Tibial nerve (tissue), 4 donors: ENCODE measurements at regions not wholly inside any gene's neighbourhood (a gene's known extent, or its start where the extent isn't known, plus 50 kb on each side); places are given as distances from the start of the nearest gene placed in this dataset.

Experiments
- EP300 ChIP-seq, 2 donors: sonication (generic); formaldehyde crosslinking; IDR thresholded peaks; one replicate each; pipeline ENCODE4 v1.6.1; 2017; ENCODE audit warnings: antibody characterized with exemption in 2 of 2, mild to moderate bottlenecking in 1 of 2
- POLR2A ChIP-seq, 2 donors: fragments of 450-650 bp; IDR thresholded peaks; one replicate each; pipeline ENCODE4 v1.6.1; 2017; ENCODE audit warnings: antibody characterized with exemption in 2 of 2, mild to moderate bottlenecking in 2 of 2, moderate library complexity in 2 of 2
- TF ChIP-seq, protein P1 (sequence below), 5 experiments: fragments of 200-600 bp in 3 of 5; fragments of 450-650 bp in 2 of 5; sonication (generic) in 3 of 5; IDR thresholded peaks; one replicate each; pipeline ENCODE4 v1.5.1; 2016 to 2019; ENCODE audit warnings: antibody characterized with exemption in 5 of 5, mild to moderate bottlenecking in 3 of 5, moderate library complexity in 2 of 5

DNA sequence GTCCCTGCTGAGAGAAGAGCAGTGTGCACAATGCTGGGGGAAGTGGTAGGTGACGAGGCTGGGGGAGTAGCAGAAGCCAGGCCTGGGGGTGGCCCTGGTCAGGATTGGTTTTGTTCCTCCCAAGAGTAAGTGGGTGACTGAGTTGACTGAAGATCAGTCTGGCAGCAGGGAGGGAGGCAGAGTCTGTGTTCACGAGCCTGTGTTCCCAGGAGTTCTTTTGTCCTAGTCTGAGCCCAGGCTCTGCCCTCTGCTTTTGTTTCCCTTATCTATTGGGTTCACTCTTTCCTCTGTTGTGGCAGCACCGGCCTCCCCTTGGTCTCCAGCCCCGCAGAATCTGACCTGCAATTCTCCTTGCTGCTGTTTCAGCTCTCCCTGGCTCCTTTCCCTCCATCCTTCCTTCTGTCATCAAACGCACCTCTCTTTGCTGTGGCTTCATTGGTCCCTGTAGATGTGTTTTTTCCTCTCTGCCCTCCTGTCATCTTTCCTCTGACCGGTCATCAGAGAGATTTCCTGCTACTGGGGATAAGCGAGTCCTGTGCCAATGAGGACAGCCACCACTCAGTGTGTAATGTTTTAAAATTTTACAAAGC is 607.4 kb downstream of the KIF4B start:
- TF ChIP-seq, protein P1, sequence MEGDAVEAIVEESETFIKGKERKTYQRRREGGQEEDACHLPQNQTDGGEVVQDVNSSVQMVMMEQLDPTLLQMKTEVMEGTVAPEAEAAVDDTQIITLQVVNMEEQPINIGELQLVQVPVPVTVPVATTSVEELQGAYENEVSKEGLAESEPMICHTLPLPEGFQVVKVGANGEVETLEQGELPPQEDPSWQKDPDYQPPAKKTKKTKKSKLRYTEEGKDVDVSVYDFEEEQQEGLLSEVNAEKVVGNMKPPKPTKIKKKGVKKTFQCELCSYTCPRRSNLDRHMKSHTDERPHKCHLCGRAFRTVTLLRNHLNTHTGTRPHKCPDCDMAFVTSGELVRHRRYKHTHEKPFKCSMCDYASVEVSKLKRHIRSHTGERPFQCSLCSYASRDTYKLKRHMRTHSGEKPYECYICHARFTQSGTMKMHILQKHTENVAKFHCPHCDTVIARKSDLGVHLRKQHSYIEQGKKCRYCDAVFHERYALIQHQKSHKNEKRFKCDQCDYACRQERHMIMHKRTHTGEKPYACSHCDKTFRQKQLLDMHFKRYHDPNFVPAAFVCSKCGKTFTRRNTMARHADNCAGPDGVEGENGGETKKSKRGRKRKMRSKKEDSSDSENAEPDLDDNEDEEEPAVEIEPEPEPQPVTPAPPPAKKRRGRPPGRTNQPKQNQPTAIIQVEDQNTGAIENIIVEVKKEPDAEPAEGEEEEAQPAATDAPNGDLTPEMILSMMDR (IDR thresholded peaks at IDR 0.05), result no peak
- TF ChIP-seq POLR2A (IDR thresholded peaks at IDR 0.05), result no peak
- TF ChIP-seq EP300 (IDR thresholded peaks at IDR 0.05), result no peak
